ENCODE measurements at regions not wholly inside any gene's neighbourhood (a gene's known extent, or its start where the extent isn't known, plus 50 kb on each side); places are given as distances from the start of the nearest gene placed in this dataset.

- no peak for TF ChIP-seq EZH2 (IDR thresholded peaks at IDR 0.05; ENCODE audit: borderline replicate concordance)
- TF ChIP-seq, protein P1, sequence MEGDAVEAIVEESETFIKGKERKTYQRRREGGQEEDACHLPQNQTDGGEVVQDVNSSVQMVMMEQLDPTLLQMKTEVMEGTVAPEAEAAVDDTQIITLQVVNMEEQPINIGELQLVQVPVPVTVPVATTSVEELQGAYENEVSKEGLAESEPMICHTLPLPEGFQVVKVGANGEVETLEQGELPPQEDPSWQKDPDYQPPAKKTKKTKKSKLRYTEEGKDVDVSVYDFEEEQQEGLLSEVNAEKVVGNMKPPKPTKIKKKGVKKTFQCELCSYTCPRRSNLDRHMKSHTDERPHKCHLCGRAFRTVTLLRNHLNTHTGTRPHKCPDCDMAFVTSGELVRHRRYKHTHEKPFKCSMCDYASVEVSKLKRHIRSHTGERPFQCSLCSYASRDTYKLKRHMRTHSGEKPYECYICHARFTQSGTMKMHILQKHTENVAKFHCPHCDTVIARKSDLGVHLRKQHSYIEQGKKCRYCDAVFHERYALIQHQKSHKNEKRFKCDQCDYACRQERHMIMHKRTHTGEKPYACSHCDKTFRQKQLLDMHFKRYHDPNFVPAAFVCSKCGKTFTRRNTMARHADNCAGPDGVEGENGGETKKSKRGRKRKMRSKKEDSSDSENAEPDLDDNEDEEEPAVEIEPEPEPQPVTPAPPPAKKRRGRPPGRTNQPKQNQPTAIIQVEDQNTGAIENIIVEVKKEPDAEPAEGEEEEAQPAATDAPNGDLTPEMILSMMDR (IDR thresholded peaks at IDR 0.05; ENCODE audit: poor library complexity) = no peak
Measured at GRCh38 chr2:125424266-125424785, 1231.6 kb upstream of the GYPC start.
